Mesenchymal stem cell (in vitro differentiated cells and primary cell): ENCODE measurements at regions not wholly inside any gene's neighbourhood (a gene's known extent, or its start where the extent isn't known, plus 50 kb on each side); places are given as distances from the start of the nearest gene placed in this dataset.

Source experiments
- DNase-seq: peaks from one replicate; pipeline ENCODE4 v3.0.0-alpha.2; 2013
- H2AFZ ChIP-seq: one replicate; pipeline ENCODE4 v1.6.1; 2013; ENCODE audit warnings: low read depth, mild to moderate bottlenecking, control low read depth, inconsistent platforms, low read length, moderate library complexity
- H2AK5ac ChIP-seq: 2 replicates; pipeline ENCODE4 v1.6.1; 2013; ENCODE audit warnings: low read length, moderate library complexity, mild to moderate bottlenecking, inconsistent platforms; ENCODE audit not compliant: severe bottlenecking
- H2BK120ac ChIP-seq: one replicate; pipeline ENCODE4 v1.6.1; 2013; ENCODE audit warnings: low read depth, mild to moderate bottlenecking, inconsistent platforms, low read length, moderate library complexity
- H2BK12ac ChIP-seq, 2 experiments: one replicate each; pipeline ENCODE4 v1.6.1; 2013; ENCODE audit warnings: inconsistent platforms in 2 of 2, low read length in 2 of 2, mild to moderate bottlenecking in 2 of 2, moderate library complexity in 2 of 2, control low read depth in 1 of 2
- H2BK15ac ChIP-seq: one replicate; pipeline ENCODE4 v1.6.1; 2013; ENCODE audit warnings: mild to moderate bottlenecking, low read depth, inconsistent platforms; ENCODE audit not compliant: poor library complexity, severe bottlenecking
- H2BK5ac ChIP-seq: 2 replicates; pipeline ENCODE4 v1.6.1; 2013; ENCODE audit warnings: low read depth, mild to moderate bottlenecking, low read length, control low read depth, inconsistent platforms; ENCODE audit not compliant: poor library complexity, severe bottlenecking
- H3K14ac ChIP-seq, 2 experiments: one replicate each; pipeline ENCODE4 v1.6.1; 2013; ENCODE audit warnings: inconsistent platforms in 2 of 2, low read length in 2 of 2, control low read depth in 1 of 2, mild to moderate bottlenecking in 1 of 2, moderate library complexity in 1 of 2
- H3K18ac ChIP-seq, 2 experiments: one replicate each; pipeline ENCODE4 v1.6.1; 2013; ENCODE audit warnings: inconsistent platforms in 2 of 2, low read length in 2 of 2, control low read depth in 1 of 2, low read depth in 1 of 2, mild to moderate bottlenecking in 1 of 2
- H3K23ac ChIP-seq, 2 experiments: one replicate each; pipeline ENCODE4 v1.6.1; 2013; ENCODE audit warnings: inconsistent platforms in 2 of 2, low read length in 2 of 2, mild to moderate bottlenecking in 2 of 2, moderate library complexity in 2 of 2, control low read depth in 1 of 2
- H3K27ac ChIP-seq: 2 replicates; pipeline ENCODE4 v1.5.1; 2013; ENCODE audit warnings: mild to moderate bottlenecking, moderate library complexity, low read length, control low read depth, inconsistent platforms; ENCODE audit not compliant: poor library complexity, severe bottlenecking
- H3K27me3 ChIP-seq, 2 experiments: 2 replicates each; pipeline versions ENCODE4 v1.6.1 to v1.7.0; 2013; ENCODE audit warnings: low read length in 2 of 2, mild to moderate bottlenecking in 2 of 2, moderate library complexity in 2 of 2, control low read depth in 1 of 2, inconsistent platforms in 1 of 2; ENCODE audit not compliant: control insufficient read depth in 1 of 2, insufficient read depth in 1 of 2
- H3K36me3 ChIP-seq, 2 experiments: 2 replicates each; pipeline versions ENCODE4 v1.6.1 to v1.7.0; 2013; ENCODE audit warnings: low read length in 2 of 2, control low read depth in 1 of 2, inconsistent platforms in 1 of 2, low read depth in 1 of 2, mild to moderate bottlenecking in 1 of 2; ENCODE audit not compliant: insufficient read depth in 2 of 2, control insufficient read depth in 1 of 2
- H3K4ac ChIP-seq, 2 experiments: one replicate each; pipeline ENCODE4 v1.6.1; 2013; ENCODE audit warnings: inconsistent platforms in 2 of 2, low read length in 2 of 2, mild to moderate bottlenecking in 2 of 2, moderate library complexity in 2 of 2, control low read depth in 1 of 2, low read depth in 1 of 2
- H3K4me1 ChIP-seq: 2 replicates; pipeline ENCODE4 v1.6.1; 2013; ENCODE audit warnings: low read depth, low read length, control low read depth; ENCODE audit not compliant: control insufficient read depth, insufficient read depth
- H3K4me2 ChIP-seq: 2 replicates; pipeline ENCODE4 v1.6.1; 2013; ENCODE audit warnings: low read length, mild to moderate bottlenecking, inconsistent platforms; ENCODE audit not compliant: poor library complexity, severe bottlenecking
- H3K4me3 ChIP-seq, 2 experiments: 2 replicates each; pipeline versions ENCODE4 v1.5.1 to v1.7.0; 2013; ENCODE audit warnings: low read length in 2 of 2, mild to moderate bottlenecking in 2 of 2, control low read depth in 1 of 2, low read depth in 1 of 2; ENCODE audit not compliant: insufficient read depth in 1 of 2
- H3K79me1 ChIP-seq: replicated peaks from 2 replicates; pipeline ENCODE4 v1.6.1; 2013; ENCODE audit warnings: mild to moderate bottlenecking, control low read depth, low read length, inconsistent platforms; ENCODE audit not compliant: poor library complexity, severe bottlenecking
- H3K9ac ChIP-seq: 2 replicates; pipeline ENCODE4 v1.7.0; 2013; ENCODE audit warnings: mild to moderate bottlenecking, low read length, moderate library complexity
- H3K9me3 ChIP-seq: 2 replicates; pipeline ENCODE4 v1.7.0; 2013; ENCODE audit warnings: mild to moderate bottlenecking, low read length; ENCODE audit not compliant: control insufficient read depth
- H4K8ac ChIP-seq: one replicate; pipeline ENCODE4 v1.6.1; 2013; ENCODE audit warnings: inconsistent platforms, mild to moderate bottlenecking, low read length, moderate library complexity
- H4K91ac ChIP-seq: one replicate; pipeline ENCODE4 v1.6.1; 2013; ENCODE audit warnings: mild to moderate bottlenecking, low read length, inconsistent platforms
- WGBS: methylation state at CpG from one replicate; pipeline ENCODE4 v1.1.7; 2013; ENCODE audit warnings: mixed read lengths; 5-methylcytosine and 5-hydroxymethylcytosine counted together

DNA sequence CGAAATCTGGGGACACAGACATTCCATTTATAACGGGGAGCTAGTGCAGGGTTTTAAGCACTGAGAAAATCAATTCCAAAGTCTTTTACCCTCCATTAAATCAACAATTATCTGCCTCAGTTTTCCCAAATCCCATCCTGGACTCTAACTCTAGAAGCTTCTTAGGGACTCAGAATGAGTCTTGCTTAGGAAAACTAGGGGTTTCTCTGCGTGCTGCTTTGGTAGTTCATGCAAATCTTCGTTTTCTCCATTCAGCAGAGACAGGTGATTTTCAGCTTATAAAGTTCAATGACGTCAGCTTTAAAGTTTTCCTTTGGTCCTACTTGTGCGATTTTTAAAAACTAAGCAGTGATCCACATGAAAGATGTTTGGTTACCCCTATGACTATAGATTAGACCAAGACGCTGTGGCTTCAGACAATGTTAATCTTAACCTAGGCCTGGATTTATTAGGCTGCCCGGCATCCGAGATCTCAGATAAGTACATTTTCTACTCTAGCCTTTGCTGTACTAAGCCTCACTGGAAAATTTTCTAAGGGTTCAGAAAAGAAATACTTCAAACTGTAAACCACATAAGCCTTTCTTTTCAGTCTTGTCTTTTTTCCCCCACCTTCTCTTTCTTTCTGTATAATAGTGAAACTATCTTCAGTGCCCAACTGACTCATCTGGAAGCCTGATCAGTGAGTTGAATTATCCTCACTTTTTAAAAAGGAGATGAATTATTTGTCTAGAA lies 121.4 kb upstream of the GATB start:
- Histone ChIP-seq H2BK15ac (no peak overlapping the region), H4K91ac (no peak overlapping the region), H3K27ac (no peak overlapping the region), H3K4ac (no peak overlapping the region), H4K8ac (no peak overlapping the region), H2AK5ac (no peak overlapping the region), H3K23ac (no peak overlapping the region), H3K14ac (no peak overlapping the region), H3K4me2 (no peak overlapping the region), H2BK120ac (no peak overlapping the region), H3K27me3 (peaks cover 4 to 16% of the 10 kb centered on the region in 2 experiments), H3K79me1 (no peaks in the 10 kb centered on the region), H2BK5ac (no peak overlapping the region), H3K36me3 (no peaks in the 10 kb centered on the region), H3K9ac (peak overlapping the region; percentile 33), H3K4me1 (no peaks in the 10 kb centered on the region), H2AFZ (no peak overlapping the region), H3K4me3 (no peak overlapping the region), H2BK12ac (no peak overlapping the region), H3K18ac (no peak overlapping the region), H3K9me3 (peaks cover 6% of the 10 kb centered on the region)
- no peak for DNase-seq
- WGBS = 93% methylated on average over 9 of the region's 9 CpGs

DNA sequence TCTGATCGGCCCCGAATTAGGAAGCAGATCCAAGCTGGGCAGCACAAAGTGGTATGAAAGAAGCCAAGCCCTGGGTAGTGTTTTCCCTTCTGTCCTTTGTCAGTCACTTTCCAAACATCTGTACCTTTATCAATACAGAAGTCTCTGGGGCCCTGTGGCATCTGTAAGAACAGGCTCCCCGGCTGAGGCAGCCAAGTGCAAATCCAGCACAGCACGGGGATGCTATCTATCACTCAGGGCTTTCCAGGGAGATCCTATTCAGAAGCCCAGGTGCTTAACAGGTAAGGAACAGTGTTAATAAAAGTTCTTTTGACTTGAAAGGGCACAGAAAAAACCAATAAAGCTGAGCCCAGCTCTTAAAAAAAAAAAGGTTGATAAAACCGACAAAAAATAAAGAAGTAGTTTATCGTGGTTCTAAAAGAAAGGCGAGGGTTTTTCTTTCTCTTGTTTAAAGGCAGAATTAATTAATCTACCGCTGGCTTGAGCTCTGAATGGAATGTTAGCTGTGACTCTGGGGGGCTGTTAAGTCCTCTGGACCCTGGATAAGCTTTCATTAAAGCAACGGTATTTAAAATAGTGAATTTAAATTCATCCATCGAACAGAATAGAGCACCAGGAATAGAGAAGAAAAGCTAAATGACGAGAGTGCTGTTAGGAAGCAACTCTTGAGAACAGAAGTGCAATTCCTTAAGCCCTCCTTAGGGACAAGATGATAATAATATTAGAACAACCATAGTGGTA lies 119.1 kb upstream of the GATB start:
- Histone ChIP-seq H2AK5ac (no peak overlapping the region), H2BK12ac (no peak overlapping the region)

DNA sequence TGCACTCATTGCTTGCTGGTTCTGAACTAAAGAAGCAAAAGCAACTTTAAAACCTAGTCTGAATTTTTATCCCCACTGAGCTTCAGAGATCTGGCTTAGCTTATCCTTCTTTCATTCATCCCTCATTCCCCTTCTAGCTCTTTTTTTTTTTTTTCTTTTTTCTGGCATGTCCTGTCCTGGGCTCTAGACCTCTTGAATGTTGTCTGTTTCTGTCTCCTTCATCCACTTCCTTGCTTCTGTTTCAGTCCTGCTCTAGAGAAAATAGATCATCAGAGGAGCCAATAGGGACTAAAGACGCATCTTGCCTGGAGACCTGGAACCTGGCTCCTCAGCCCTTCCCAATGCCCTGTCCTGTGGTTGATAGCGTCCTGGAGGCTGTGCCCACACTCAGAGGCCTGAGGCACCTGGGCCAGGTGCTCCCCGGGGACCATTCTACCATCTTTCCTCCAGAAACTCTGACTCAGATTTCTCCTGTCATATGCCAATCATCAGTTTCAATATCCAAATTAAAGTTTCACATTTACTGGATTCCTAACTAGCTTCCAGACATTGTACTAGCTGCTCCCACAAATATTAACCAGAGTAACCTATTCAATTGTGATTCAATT lies 115.7 kb upstream of the GATB start:
- H3K27me3 ChIP-seq = peaks cover 6 to 24% of the 10 kb centered on the region in 2 experiments
- H3K9me3 ChIP-seq = no peaks in the 10 kb centered on the region
- no peak overlapping the region for H2BK5ac ChIP-seq
- no peak overlapping the region for H3K4me2 ChIP-seq
- H2BK120ac ChIP-seq = no peak overlapping the region
- H3K9ac ChIP-seq = no peak overlapping the region
- no peaks in the 10 kb centered on the region for H3K79me1 ChIP-seq
- H2AK5ac ChIP-seq = no peak overlapping the region
- H3K4me3 ChIP-seq = no peak overlapping the region
- H4K91ac ChIP-seq = no peak overlapping the region
- no peak overlapping the region for H3K4ac ChIP-seq
- no peaks in the 10 kb centered on the region for H3K36me3 ChIP-seq
- no peaks in the 10 kb centered on the region for H3K4me1 ChIP-seq
- H3K23ac ChIP-seq = no peak overlapping the region
- H2AFZ ChIP-seq = no peak overlapping the region
- H3K18ac ChIP-seq = no peak overlapping the region
- H4K8ac ChIP-seq = no peak overlapping the region
- H2BK12ac ChIP-seq = no peak overlapping the region
- DNase-seq = no peak
- 81% methylated on average over 3 of the region's 3 CpGs for WGBS
- H3K14ac ChIP-seq = no peak overlapping the region
- no peak overlapping the region for H3K27ac ChIP-seq
- H2BK15ac ChIP-seq = no peak overlapping the region

More for the DNA sequence above, 119.1 kb upstream of the GATB start:
- Histone ChIP-seq H3K4me1 (no peaks in the 10 kb centered on the region), H2AFZ (no peak overlapping the region), H4K91ac (no peak overlapping the region), H3K9ac (no peak overlapping the region), H3K14ac (no peak overlapping the region), H3K79me1 (no peaks in the 10 kb centered on the region), H4K8ac (no peak overlapping the region), H3K4me2 (no peak overlapping the region), H3K27me3 (peaks cover 4 to 19% of the 10 kb centered on the region in 2 experiments), H3K9me3 (peaks cover 1% of the 10 kb centered on the region), H3K27ac (no peak overlapping the region), H3K23ac (no peak overlapping the region), H3K36me3 (no peaks in the 10 kb centered on the region), H3K4me3 (no peak overlapping the region), H2BK15ac (no peak overlapping the region), H2BK5ac (no peak overlapping the region), H3K4ac (no peak overlapping the region), H2BK120ac (no peak overlapping the region), H3K18ac (no peak overlapping the region)
- DNase-seq = no peak
- WGBS = 86% methylated on average over 11 of the region's 11 CpGs

DNA sequence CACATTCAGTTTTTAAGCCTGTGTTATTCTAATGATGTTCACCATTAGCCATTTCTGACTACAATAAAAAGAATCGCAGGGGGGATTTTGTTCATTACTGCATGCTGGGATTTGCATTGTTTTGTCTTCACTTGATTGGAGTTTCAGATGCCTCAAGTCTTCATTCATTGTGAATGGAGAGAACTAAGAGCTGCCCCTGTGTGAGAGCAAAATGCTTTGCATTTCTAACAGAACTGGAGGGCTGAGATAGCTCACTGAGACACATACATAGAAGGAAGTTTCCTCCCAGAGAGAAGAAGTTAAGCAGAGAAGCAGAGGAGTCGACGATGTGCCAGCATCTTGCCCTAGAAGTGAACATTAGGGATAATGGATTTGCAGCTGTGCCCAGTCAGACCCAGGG lies 113.5 kb upstream of the GATB start:
- Histone ChIP-seq H3K27me3 (peaks cover 3 to 22% of the 10 kb centered on the region in 2 experiments), H3K18ac (no peak overlapping the region), H2BK15ac (no peak overlapping the region), H2BK5ac (no peak overlapping the region), H3K4ac (no peak overlapping the region), H2BK12ac (no peak overlapping the region), H3K14ac (no peak overlapping the region), H2AK5ac (no peak overlapping the region), H2AFZ (no peak overlapping the region), H4K8ac (no peak overlapping the region), H3K9ac (no peak overlapping the region), H3K4me1 (no peaks in the 10 kb centered on the region), H3K4me2 (no peak overlapping the region), H3K79me1 (no peaks in the 10 kb centered on the region), H3K4me3 (no peak overlapping the region), H3K9me3 (no peaks in the 10 kb centered on the region), H3K27ac (no peak overlapping the region), H3K36me3 (no peaks in the 10 kb centered on the region), H3K23ac (no peak overlapping the region), H4K91ac (no peak overlapping the region), H2BK120ac (no peak overlapping the region)
- WGBS = 75% methylated on average over 3 of the region's 3 CpGs
- no peak for DNase-seq
